NCI-H524 treated with DMSO at 0.1 percent for 48 hours (cell line): ENCODE measurements at regions not wholly inside any gene's neighbourhood (a gene's known extent, or its start where the extent isn't known, plus 50 kb on each side); places are given as distances from the start of the nearest gene placed in this dataset.
"Not testable (repeated sequence)": the region's sequence is repeated elsewhere in the genome, so short reads cannot be mapped to it uniquely, and the experiment has no call there.

Experiments used
- DNase-seq: peaks from one replicate; lab custom pipeline; 2025; lab: John Stamatoyannopoulos, UW

GRCh38 chr2:52289741-52290140 lies 1257.8 kb upstream of the NRXN1 start:
- DNase-seq: no peak

- DNase-seq: no peak
Measured at GRCh38 chr2:52288596-52288995, 1256.7 kb upstream of the NRXN1 start.

- DNase-seq: no peak
Measured at GRCh38 chr2:52269696-52270485, 1238.0 kb upstream of the NRXN1 start.

GRCh38 chr2:52264911-52265310 lies 1233.0 kb upstream of the NRXN1 start:
- no peak for DNase-seq

- DNase-seq: no peak
Measured at GRCh38 chr2:52264488-52264887, 1232.6 kb upstream of the NRXN1 start.

- no peak for DNase-seq
Measured at GRCh38 chr2:52260904-52261303, 1229.0 kb upstream of the NRXN1 start.

- DNase-seq: not testable (repeated sequence)
Measured at GRCh38 chr2:52258967-52259366, 1227.0 kb upstream of the NRXN1 start.

- no peak for DNase-seq
Measured at GRCh38 chr2:52258038-52258437, 1226.1 kb upstream of the NRXN1 start.

- DNase-seq: no peak
Measured at GRCh38 chr2:52253416-52253980, 1221.6 kb upstream of the NRXN1 start.

GRCh38 chr2:52238782-52239181 lies 1206.8 kb upstream of the NRXN1 start:
- DNase-seq: no peak

- no peak for DNase-seq
Measured at GRCh38 chr2:52222128-52222527, 1190.2 kb upstream of the NRXN1 start.

- no peak for DNase-seq
Measured at GRCh38 chr2:52220393-52220792, 1188.5 kb upstream of the NRXN1 start.

- DNase-seq: no peak
Measured at GRCh38 chr2:52210611-52211010, 1178.7 kb upstream of the NRXN1 start.

GRCh38 chr2:52210161-52210560 lies 1178.2 kb upstream of the NRXN1 start:
- DNase-seq: no peak

- no peak for DNase-seq
Measured at GRCh38 chr2:52194342-52194741, 1162.4 kb upstream of the NRXN1 start.

GRCh38 chr2:52193804-52194203 lies 1161.9 kb upstream of the NRXN1 start:
- no peak for DNase-seq

- no peak for DNase-seq
Measured at GRCh38 chr2:52192656-52193055, 1160.7 kb upstream of the NRXN1 start.

GRCh38 chr2:52181080-52181479 lies 1149.1 kb upstream of the NRXN1 start:
- no peak for DNase-seq

- DNase-seq: no peak
Measured at GRCh38 chr2:52178845-52179244, 1146.9 kb upstream of the NRXN1 start.

GRCh38 chr2:52145005-52145404 lies 1113.1 kb upstream of the NRXN1 start:
- no peak for DNase-seq

GRCh38 chr2:52144590-52144989 lies 1112.7 kb upstream of the NRXN1 start:
- DNase-seq: no peak

- DNase-seq: no peak
Measured at GRCh38 chr2:52141076-52141475, 1109.1 kb upstream of the NRXN1 start.

GRCh38 chr2:52139241-52139640 lies 1107.3 kb upstream of the NRXN1 start:
- no peak for DNase-seq

GRCh38 chr2:52135235-52135634 lies 1103.3 kb upstream of the NRXN1 start:
- no peak for DNase-seq
